Ascending aorta (tissue), 2 donors: ENCODE measurements at regions not wholly inside any gene's neighbourhood (a gene's known extent, or its start where the extent isn't known, plus 50 kb on each side); places are given as distances from the start of the nearest gene placed in this dataset.

Source experiments
- DNase-seq, 2 donors: peaks; one replicate each; pipeline ENCODE4 v3.0.0-alpha.2; 2019; ENCODE audit warnings: low spot score in 2 of 2
- H3K27ac ChIP-seq, 2 donors: fragments of 200-600 bp; sonication (generic); one replicate each; pipeline ENCODE4 v1.5.1; 2016 to 2017; ENCODE audit warnings: mild to moderate bottlenecking in 1 of 2
- H3K27me3 ChIP-seq: fragments of 200-600 bp; sonication (generic); one replicate; pipeline ENCODE4 v1.5.1; 2017
- H3K36me3 ChIP-seq, 2 donors: fragments of 200-600 bp; sonication (generic); one replicate each; pipeline ENCODE4 v1.5.1; 2016
- H3K4me1 ChIP-seq, 2 donors: fragments of 200-600 bp; sonication (generic); one replicate each; pipeline ENCODE4 v1.5.1; 2016 to 2017; ENCODE audit warnings: mild to moderate bottlenecking in 1 of 2
- H3K4me3 ChIP-seq, 2 donors: fragments of 200-600 bp; sonication (generic); one replicate each; pipeline ENCODE4 v1.5.1; 2016 to 2017; ENCODE audit warnings: mild to moderate bottlenecking in 1 of 2
- H3K9me3 ChIP-seq, 2 donors: fragments of 200-600 bp; sonication (generic); one replicate each; pipeline ENCODE4 v1.5.1; 2016
- intact Hi-C: fragments of 100-400 bp; cut with DNase I; formaldehyde crosslinking; loops from one replicate; pipeline ENCODE4 v1.15.1; 2023
- TF ChIP-seq, protein P1 (sequence below), 3 experiments: fragments of 200-600 bp in 2 of 3; fragments of 450-650 bp in 1 of 3; sonication (generic) in 2 of 3; IDR thresholded peaks; one replicate each; pipeline ENCODE4 v1.5.1; 2016 to 2019; ENCODE audit warnings: antibody characterized with exemption in 3 of 3, mild to moderate bottlenecking in 1 of 3, moderate library complexity in 1 of 3

GRCh38 chr19:32058131-32058530, 287.3 kb upstream of the ZNF507 start:
- Histone ChIP-seq H3K27ac (no peak overlapping the region), H3K27me3 (no peaks in the 10 kb centered on the region), H3K9me3 (no peaks in the 10 kb centered on the region), H3K4me3 (no peak overlapping the region), H3K36me3 (no peaks in the 10 kb centered on the region), H3K4me1 (no peaks in the 10 kb centered on the region)
- no peak for DNase-seq
- TF ChIP-seq, protein P1, sequence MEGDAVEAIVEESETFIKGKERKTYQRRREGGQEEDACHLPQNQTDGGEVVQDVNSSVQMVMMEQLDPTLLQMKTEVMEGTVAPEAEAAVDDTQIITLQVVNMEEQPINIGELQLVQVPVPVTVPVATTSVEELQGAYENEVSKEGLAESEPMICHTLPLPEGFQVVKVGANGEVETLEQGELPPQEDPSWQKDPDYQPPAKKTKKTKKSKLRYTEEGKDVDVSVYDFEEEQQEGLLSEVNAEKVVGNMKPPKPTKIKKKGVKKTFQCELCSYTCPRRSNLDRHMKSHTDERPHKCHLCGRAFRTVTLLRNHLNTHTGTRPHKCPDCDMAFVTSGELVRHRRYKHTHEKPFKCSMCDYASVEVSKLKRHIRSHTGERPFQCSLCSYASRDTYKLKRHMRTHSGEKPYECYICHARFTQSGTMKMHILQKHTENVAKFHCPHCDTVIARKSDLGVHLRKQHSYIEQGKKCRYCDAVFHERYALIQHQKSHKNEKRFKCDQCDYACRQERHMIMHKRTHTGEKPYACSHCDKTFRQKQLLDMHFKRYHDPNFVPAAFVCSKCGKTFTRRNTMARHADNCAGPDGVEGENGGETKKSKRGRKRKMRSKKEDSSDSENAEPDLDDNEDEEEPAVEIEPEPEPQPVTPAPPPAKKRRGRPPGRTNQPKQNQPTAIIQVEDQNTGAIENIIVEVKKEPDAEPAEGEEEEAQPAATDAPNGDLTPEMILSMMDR (IDR thresholded peaks at IDR 0.05): no peak
- intact Hi-C loops: no loop called here

DNA sequence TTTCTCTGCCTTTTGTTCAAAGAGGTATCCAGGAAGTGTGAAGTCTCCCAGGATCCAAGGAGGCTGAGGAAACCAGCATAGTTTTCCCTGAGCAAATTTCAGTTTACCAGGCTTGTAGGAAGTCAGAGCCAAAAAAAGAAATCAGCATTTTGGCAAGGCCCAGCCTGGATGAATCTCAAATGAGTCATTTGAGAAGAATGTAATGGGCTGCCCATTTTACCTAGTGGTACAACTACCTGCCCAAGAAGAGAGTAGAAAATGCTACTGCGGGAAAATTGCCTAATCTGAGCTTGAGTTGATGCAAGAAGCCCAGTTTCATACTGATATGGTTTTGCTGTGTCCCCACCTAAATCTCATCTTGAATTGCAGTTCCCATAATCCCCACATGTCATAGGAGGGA, 284.1 kb upstream of the ZNF507 start:
- H3K27me3 ChIP-seq: no peaks in the 10 kb centered on the region
- H3K36me3 ChIP-seq: no peaks in the 10 kb centered on the region
- no peaks in the 10 kb centered on the region for H3K9me3 ChIP-seq
- H3K4me3 ChIP-seq: no peak overlapping the region
- TF ChIP-seq, protein P1 (IDR thresholded peaks at IDR 0.05): no peak
- intact Hi-C loops: no loop called here
- no peak for DNase-seq
- no peaks in the 10 kb centered on the region for H3K4me1 ChIP-seq
- no peak overlapping the region for H3K27ac ChIP-seq

DNA sequence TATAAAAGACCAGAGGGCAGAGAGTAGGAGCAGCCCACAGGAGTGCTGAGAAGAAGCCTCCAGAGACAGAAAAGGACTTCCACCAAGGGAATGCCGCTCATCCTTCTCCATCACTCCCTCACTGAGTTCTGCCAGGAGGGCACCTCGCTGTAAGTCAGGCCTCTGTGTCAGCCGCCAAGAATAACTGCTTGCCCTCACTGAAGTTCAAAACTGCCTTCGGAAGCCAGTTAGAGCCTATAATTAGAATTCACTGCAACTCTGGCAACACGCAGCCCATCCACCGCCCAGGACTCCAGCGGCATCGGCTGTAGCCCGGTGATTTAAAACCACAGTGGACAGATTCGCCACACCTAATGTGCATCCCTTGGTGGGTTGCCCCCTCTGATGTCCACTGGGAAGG, 281.8 kb upstream of the ZNF507 start:
- Histone ChIP-seq H3K4me3 (no peak overlapping the region), H3K27me3 (no peaks in the 10 kb centered on the region), H3K36me3 (no peaks in the 10 kb centered on the region), H3K9me3 (no peaks in the 10 kb centered on the region), H3K27ac (no peak overlapping the region), H3K4me1 (no peaks in the 10 kb centered on the region)
- TF ChIP-seq, protein P1 (IDR thresholded peaks at IDR 0.05): no peak
- DNase-seq: no peak
- intact Hi-C loops: no loop called here

- H3K4me3 ChIP-seq: no peak overlapping the region
- no peaks in the 10 kb centered on the region for H3K9me3 ChIP-seq
- no peak for DNase-seq
- TF ChIP-seq, protein P1 (IDR thresholded peaks at IDR 0.05): no peak
- no peaks in the 10 kb centered on the region for H3K4me1 ChIP-seq
- H3K27me3 ChIP-seq: no peaks in the 10 kb centered on the region
- H3K27ac ChIP-seq: no peak overlapping the region
- no peaks in the 10 kb centered on the region for H3K36me3 ChIP-seq
- intact Hi-C loops: no loop called here
Measured at GRCh38 chr19:32066056-32066455, 279.4 kb upstream of the ZNF507 start.

DNA sequence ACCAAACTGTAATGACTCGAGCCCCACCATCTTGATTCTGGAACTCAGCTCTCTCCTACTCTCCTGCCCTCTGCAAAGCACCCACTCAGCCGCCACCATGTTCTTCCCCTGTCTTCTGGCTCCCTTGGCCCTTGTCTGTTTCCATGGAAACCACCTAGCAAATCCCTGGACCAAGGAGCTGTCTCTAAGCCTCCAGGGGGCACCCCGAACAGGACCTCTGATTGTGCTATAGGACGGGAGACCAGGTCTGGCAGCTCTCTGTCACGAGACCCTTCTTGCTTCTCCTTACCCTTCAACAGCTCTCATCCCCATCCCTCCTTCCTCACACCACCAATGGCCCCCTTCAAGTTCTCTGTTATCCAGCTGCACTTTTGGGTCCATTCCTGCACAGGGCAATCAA, 277.7 kb upstream of the ZNF507 start:
- DNase-seq: no peak
- Histone ChIP-seq H3K36me3 (no peaks in the 10 kb centered on the region), H3K9me3 (no peaks in the 10 kb centered on the region), H3K27ac (no peak overlapping the region), H3K4me3 (no peak overlapping the region), H3K4me1 (no peaks in the 10 kb centered on the region), H3K27me3 (no peaks in the 10 kb centered on the region)
- TF ChIP-seq, protein P1 (IDR thresholded peaks at IDR 0.05): no peak
- intact Hi-C loops: no loop called here

DNA sequence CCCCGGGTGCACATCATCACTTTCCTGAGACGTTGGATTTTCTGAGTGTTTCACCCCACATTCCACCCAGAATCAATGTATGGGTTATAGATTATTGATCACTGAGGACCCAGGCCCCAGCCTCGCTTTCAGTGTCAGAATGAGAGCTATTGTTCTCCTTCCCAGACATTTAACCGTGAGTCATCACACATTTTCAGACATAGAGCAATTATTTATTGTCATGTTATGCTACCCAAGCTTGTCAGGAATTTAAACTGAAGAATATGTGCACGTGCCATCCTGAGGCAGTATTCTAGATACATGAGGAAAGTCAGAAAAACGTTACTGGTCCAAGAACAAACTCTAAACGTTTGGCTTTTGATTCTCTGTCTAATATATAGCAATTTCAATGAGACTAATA, 276.6 kb upstream of the ZNF507 start:
- intact Hi-C loops: no loop called here
- Histone ChIP-seq H3K27me3 (no peaks in the 10 kb centered on the region), H3K4me1 (no peaks in the 10 kb centered on the region), H3K27ac (no peak overlapping the region), H3K9me3 (no peaks in the 10 kb centered on the region), H3K36me3 (no peaks in the 10 kb centered on the region), H3K4me3 (no peak overlapping the region)
- TF ChIP-seq, protein P1 (IDR thresholded peaks at IDR 0.05): no peak
- no peak for DNase-seq
